NCI-H1930 (cell line): ENCODE measurements at regions not wholly inside any gene's neighbourhood (a gene's known extent, or its start where the extent isn't known, plus 50 kb on each side); places are given as distances from the start of the nearest gene placed in this dataset.
A peak's percentile ranks its signal among the peaks of the same experiment; 100 is the strongest.

Experiments
- DNase-seq, 2 experiments: peaks; one replicate each; lab custom pipeline; 2025; lab: John Stamatoyannopoulos, UW

- DNase-seq: no peak
Measured at GRCh38 chr10:111732166-111732785, 451.3 kb downstream of the GPAM start.

GRCh38 chr10:111739125-111739873 lies 444.3 kb downstream of the GPAM start:
- no peak for DNase-seq

- no peak for DNase-seq
Measured at GRCh38 chr10:111739874-111740139, 443.8 kb downstream of the GPAM start.

- no peak for DNase-seq
Measured at GRCh38 chr10:111745982-111746381, 437.6 kb downstream of the GPAM start.

GRCh38 chr10:111747751-111748150 lies 435.8 kb downstream of the GPAM start:
- DNase-seq: no peak

- DNase-seq: no peak
Measured at GRCh38 chr10:111748184-111748583, 435.4 kb downstream of the GPAM start.

- no peak for DNase-seq
Measured at GRCh38 chr10:111750165-111750849, 433.3 kb downstream of the GPAM start.

GRCh38 chr10:111756217-111757061 lies 427.1 kb downstream of the GPAM start:
- DNase-seq: peak in 1 of 2 experiments; percentile 13

- no peak for DNase-seq
Measured at GRCh38 chr10:111758593-111758992, 425.0 kb downstream of the GPAM start.

GRCh38 chr10:111762114-111762513 lies 421.5 kb downstream of the GPAM start:
- DNase-seq: no peak

GRCh38 chr10:111765216-111765615 lies 418.3 kb downstream of the GPAM start:
- no peak for DNase-seq

- no peak for DNase-seq
Measured at GRCh38 chr10:111766464-111766863, 417.1 kb downstream of the GPAM start.

GRCh38 chr10:111767661-111768060 lies 415.9 kb downstream of the GPAM start:
- DNase-seq: no peak

GRCh38 chr10:111773950-111774349 lies 409.6 kb downstream of the GPAM start:
- no peak for DNase-seq

- DNase-seq: no peak
Measured at GRCh38 chr10:111774486-111774885, 409.1 kb downstream of the GPAM start.

- DNase-seq: no peak
Measured at GRCh38 chr10:111784436-111784835, 399.1 kb downstream of the GPAM start.

GRCh38 chr10:111784946-111785465 lies 398.6 kb downstream of the GPAM start:
- DNase-seq: no peak

- DNase-seq: no peak
Measured at GRCh38 chr10:111785921-111786320, 397.6 kb downstream of the GPAM start.

- no peak for DNase-seq
Measured at GRCh38 chr10:111789821-111790220, 393.7 kb downstream of the GPAM start.

GRCh38 chr10:111801841-111802240 lies 381.7 kb downstream of the GPAM start:
- DNase-seq: no peak

- DNase-seq: no peak
Measured at GRCh38 chr10:111804781-111805180, 378.8 kb downstream of the GPAM start.

GRCh38 chr10:111811517-111811916 lies 372.0 kb downstream of the GPAM start:
- DNase-seq: no peak
